ENCODE measurements at regions not wholly inside any gene's neighbourhood (a gene's known extent, or its start where the extent isn't known, plus 50 kb on each side); places are given as distances from the start of the nearest gene placed in this dataset.

DNA sequence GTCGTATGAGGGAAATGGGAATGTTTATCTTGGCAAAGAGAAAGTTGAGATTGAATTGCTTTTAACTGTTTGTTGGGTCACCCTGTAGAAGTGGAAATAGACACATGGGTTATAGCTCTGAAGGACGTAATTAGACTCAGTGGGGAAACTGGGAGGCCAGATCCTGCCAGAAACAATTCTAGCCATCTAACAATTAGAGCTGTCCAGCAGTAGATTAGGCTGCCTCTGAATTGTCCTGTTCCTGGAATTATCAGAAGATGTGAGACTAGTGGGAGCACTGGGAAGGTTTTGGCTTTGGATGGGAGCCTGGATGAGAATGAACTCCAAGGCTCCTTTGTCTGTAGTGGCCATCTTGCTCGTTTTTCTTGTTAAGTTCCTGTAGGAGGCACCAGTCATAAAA lies 61.9 kb upstream of the IGFBP7 start:
- DNase-seq (ENCODE audit: low spot score), result no peak

DNA sequence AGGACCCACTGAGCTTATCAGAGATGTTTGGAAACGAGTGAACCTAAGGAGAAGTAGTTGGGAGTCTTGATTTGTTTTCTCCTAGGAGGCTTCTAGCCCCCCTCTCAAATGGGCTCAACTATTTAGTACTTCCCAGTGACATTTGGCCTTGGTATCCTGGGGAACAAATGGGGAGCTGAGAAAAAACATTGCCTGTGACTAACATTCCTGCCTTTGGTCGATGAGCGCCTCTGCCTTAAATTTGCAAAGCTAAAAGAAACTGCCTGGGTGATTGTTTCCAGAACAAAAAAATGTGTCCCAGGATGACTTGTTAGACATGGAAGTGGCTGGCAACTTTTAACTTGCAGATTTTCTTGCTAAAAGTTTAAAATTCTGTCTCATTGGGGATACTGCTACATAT lies 58.8 kb upstream of the IGFBP7 start:
- DNase-seq (ENCODE audit: low spot score), result no peak

GRCh38 chr4:57163530-57164459 lies 53.6 kb upstream of the IGFBP7 start:
- peak; percentile 68 for DNase-seq (ENCODE audit: low spot score)

- DNase-seq (ENCODE audit: low spot score), result no peak
These were observed 52.4 kb upstream of the IGFBP7 start for GRCh38 chr4:57162499-57163019.

Data from hepatic stellate cell (primary cell).